Hippocampal formation (tissue), 2 donors: ENCODE measurements at regions not wholly inside any gene's neighbourhood (a gene's known extent, or its start where the extent isn't known, plus 50 kb on each side); places are given as distances from the start of the nearest gene placed in this dataset.

Source experiments
- DNase-seq, 2 donors: peaks; one replicate each; lab custom pipeline; 2025; lab: John Stamatoyannopoulos, UW

- DNase-seq = no peak
Observed at GRCh38 chr9:105921057-105921726, 226.9 kb downstream of the TMEM38B start.

- DNase-seq = no peak
Observed at GRCh38 chr9:105928416-105928815, 234.1 kb downstream of the TMEM38B start.

- no peak for DNase-seq
Observed at GRCh38 chr9:105930011-105930627, 235.8 kb downstream of the TMEM38B start.

- peak in 1 of 2 donors; percentile 52 for DNase-seq
Observed at GRCh38 chr9:105932276-105932675, 237.9 kb downstream of the TMEM38B start.

- DNase-seq = no peak
Observed at GRCh38 chr9:105950448-105950847, 256.1 kb downstream of the TMEM38B start.

GRCh38 chr9:105950894-105951293, 256.6 kb downstream of the TMEM38B start:
- no peak for DNase-seq

DNA sequence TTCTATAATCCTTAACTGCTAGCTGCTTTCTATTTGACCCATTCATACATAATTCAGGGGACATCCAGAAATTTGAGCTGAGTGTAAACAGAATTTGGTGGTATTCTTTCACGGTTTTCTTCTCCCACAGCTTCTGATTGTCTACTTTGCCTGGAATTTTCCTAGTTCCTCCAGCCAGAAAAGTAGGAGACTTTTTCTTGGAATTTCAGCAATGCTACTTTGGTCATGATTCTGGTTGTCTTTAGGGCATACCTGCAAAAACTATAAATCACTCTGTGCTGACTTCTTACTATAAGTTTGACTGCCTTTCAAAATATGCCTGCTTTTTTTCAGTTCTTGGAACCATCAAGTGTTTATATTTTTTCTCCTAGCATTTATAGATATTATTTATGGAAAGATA, 260.2 kb downstream of the TMEM38B start:
- no peak for DNase-seq

- no peak for DNase-seq
Observed at GRCh38 chr9:105957830-105958229, 263.5 kb downstream of the TMEM38B start.

DNA sequence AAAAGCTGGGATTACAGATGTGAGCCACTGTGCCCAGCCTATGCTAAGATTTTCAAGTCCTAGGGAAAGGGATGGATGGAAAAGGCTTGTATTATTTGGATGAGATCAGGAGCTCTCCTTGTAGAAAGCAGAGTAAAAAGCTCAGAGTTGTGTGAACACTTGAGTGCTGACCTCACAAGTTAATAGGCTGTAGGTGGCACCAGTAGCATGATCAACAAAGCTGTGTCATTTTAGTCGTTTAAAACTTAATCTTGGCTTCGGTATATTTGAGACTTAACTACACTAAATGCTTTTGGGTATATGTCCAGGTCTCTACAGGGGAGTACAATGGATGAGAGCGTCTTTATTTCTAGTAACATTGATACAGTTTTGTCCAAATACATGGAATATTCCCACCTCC, 264.2 kb downstream of the TMEM38B start:
- no peak for DNase-seq

GRCh38 chr9:105959531-105959930, 265.2 kb downstream of the TMEM38B start:
- no peak for DNase-seq

GRCh38 chr9:105963343-105964099, 269.2 kb downstream of the TMEM38B start:
- DNase-seq = no peak

- no peak for DNase-seq
Observed at GRCh38 chr9:105964156-105964555, 269.8 kb downstream of the TMEM38B start.

GRCh38 chr9:105966834-105967233, 272.5 kb downstream of the TMEM38B start:
- no peak for DNase-seq

DNA sequence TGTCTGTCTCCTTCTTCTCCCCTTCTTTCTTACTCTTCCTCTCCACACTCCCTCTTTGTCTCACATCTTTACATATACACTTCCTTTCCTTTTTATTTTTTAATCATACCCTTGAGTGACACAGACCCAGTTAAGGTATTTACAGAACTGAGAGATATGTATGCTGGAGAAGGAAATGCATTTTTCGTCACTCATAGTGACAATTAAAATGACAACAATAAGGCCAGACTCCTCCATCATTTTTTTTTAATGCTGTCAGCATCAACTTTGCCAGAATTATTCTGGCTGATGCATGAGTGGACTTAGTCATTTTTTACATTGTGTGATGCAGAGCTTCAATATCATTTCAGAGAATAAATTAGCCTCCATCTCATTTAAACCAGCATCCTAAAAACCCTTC, 272.9 kb downstream of the TMEM38B start:
- no peak for DNase-seq

DNA sequence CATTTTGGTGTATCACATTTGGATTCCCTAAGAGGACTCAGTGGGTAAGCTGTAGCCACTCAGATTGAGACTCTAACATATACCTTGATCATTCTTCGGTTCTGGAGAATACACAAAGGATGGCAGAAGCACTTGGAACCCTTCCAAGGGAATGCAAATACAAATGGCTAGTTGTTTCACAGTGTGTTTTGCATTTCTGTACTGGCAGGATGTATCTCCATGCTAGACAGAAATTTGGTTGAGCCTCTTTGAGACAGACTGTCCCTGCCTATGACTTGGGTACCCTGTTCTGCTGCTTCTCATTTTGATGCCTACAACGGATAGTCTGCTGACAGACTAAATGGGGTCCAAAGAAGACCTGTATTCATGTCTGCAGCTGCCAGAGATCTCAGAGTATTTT, 273.5 kb downstream of the TMEM38B start:
- DNase-seq = peak in 1 of 2 donors; percentile 37

DNA sequence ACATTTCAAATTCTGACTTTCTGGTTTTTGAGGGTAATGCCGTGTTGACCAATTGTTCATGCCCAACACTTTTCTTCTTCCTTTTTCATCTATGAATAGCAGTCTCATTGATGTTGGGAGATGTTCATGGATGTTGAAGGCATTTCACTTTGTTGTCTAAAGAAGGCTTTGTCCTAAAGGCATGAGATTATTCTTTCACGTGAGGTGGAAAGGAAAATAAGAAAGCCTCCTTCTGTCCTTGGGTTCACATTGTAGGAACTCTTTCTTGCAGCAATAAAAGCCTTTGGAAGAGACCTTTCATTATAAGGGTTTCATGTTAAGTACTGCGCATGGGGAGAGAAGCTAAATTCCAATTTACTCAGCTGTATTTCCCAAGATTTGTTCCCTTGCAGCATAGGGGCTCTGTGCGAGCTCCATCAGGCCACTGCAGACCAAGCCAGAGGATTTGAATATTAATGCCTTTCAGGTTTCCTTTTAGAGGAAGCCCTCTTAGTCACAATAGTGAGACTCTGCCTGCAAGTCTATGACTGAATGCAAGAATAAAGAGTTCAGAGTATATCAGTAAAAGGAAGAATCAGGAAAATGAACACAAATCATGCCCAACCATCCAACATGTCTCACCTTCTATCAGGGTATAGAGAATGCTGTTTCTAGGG, 274.6 kb downstream of the TMEM38B start:
- no peak for DNase-seq

- DNase-seq = no peak
Observed at GRCh38 chr9:105969636-105970035, 275.3 kb downstream of the TMEM38B start.

DNA sequence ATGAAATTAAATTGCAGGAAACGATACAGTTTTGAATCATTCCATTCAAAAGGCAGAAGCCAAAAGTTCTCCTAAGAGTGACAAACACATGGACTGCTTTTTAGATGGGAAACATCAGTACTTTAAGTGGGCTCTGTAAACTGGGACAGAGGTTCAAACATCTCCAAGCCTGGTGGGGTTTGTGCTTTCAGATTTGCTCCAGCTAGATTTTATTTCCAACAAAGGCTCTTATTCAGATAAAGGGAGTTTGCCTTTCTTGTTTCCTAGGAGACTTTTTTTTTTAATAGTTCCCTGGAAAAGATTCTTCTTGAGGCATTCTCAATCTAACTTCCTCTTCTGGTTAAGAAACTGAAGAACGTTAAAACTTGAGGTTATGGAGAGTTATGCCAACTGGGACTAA, 277.6 kb downstream of the TMEM38B start:
- no peak for DNase-seq

DNA sequence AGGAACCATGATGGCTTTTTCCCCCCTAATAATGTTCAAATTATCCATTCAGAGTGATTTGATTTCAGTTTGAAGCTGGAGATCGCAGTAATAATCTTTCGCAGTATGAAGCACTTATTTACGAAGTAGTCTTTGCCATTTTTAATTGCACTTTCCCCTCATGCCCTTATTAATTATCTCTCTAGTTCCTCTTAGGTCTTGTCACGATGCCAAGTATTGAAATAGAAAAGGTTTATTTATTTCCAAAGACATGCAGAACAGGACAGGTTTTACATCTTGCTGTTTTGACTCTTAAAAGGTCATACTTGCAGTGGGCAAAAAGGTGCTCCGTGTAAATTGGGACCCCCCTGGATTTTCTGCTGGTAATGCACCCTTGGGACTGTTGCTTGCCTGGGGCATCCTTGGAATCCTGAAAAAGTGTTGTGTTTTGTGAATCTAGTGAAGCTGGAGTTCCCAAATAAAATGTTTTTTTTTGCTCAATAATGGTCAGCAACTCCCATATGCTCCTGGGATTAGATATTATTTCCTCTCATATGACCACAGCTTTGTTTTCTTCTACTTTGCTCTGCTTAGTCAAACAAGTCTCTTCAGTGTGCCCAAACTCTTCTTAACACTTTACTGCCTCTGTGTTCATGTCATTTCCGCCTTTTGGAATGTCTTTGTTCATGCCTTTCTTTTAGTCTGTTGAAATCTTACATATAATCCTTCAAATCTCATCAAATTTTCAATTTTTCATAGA, 278.3 kb downstream of the TMEM38B start:
- DNase-seq = no peak

DNA sequence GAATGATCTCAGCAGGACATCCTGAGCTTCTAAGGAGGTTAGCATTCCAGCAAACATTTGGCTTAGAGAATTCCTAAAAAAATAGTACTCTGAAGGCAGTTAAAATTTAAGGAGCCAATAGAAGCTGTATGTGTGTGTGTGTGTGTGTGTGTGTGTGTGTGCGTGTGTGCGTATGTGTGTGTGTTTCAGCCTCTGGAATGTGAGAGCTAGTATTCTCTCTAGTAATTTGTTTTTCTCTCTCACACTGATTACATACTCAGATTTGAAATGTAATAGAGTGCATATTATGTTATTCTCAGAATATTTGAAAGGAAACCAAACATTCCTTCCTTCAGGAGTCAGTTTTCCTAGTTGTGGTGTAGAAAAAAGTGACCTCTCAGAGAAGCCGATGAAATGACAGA, 279.6 kb downstream of the TMEM38B start:
- DNase-seq = no peak

DNA sequence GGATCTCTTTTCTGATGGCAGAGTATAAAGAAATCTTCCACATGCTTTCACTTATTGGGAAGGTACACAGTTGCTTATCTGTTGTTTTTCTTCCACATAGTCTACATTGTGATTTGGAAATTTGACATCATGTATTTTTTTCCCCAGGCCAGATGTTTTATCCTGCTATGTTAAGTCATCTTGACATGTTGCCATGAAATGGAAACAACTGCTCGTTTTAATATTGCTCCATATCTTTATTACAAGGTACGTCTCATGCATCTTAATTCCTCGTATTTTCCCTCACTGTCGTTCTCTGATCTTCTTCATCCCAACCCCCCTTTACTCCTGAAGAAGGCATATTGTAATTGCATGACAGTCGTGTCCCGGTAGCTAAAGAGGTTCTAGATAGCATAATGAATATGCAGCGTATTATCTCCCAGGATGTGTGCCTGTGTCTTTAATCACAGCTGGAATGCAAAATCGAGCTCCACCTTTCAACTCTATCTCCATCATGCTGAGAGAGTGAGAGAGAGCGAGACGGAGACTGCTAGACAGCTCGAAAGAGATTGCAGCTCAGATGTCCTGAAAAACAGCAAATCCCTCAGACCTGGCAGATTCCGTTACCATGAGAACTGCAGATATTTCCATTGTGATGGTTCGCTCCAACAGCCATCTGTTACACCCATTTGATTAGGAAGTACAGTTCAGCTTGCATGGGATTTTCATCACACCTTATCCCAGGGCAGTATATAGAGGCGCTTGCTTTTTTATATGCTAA, 281.7 kb downstream of the TMEM38B start:
- DNase-seq = no peak
